ENCODE measurements at regions not wholly inside any gene's neighbourhood (a gene's known extent, or its start where the extent isn't known, plus 50 kb on each side); places are given as distances from the start of the nearest gene placed in this dataset.

DNA sequence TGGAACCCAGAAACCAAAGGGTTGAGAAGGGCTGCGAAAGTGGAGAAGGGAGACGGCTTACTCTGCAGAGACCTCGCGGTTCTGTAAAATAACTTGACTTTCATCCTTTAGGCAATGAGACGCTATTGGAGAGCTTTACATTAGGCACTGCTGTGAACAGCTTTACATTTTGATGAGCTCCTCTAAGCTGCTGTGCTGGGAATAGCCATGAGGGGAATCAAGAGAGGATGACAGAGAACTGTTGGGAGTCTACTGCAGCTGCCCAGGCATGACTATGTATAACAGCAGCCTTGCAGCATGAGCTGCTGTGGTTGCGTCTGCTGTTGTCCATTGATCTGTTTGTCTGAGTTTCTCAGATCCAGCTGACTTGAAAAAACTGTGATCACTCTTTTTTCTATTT lies 310.8 kb upstream of the MAP2 start:
- TF ChIP-seq, protein P1, sequence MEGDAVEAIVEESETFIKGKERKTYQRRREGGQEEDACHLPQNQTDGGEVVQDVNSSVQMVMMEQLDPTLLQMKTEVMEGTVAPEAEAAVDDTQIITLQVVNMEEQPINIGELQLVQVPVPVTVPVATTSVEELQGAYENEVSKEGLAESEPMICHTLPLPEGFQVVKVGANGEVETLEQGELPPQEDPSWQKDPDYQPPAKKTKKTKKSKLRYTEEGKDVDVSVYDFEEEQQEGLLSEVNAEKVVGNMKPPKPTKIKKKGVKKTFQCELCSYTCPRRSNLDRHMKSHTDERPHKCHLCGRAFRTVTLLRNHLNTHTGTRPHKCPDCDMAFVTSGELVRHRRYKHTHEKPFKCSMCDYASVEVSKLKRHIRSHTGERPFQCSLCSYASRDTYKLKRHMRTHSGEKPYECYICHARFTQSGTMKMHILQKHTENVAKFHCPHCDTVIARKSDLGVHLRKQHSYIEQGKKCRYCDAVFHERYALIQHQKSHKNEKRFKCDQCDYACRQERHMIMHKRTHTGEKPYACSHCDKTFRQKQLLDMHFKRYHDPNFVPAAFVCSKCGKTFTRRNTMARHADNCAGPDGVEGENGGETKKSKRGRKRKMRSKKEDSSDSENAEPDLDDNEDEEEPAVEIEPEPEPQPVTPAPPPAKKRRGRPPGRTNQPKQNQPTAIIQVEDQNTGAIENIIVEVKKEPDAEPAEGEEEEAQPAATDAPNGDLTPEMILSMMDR (conservative IDR thresholded peaks at IDR 0.05; ENCODE audit: low read length), result no peak
- no peak for TF ChIP-seq EZH2phosphoT487 (IDR thresholded peaks at IDR 0.05; ENCODE audit: borderline replicate concordance, low read depth, low read length)
